Lower leg skin (tissue), 4 donors: ENCODE measurements at regions not wholly inside any gene's neighbourhood (a gene's known extent, or its start where the extent isn't known, plus 50 kb on each side); places are given as distances from the start of the nearest gene placed in this dataset.

Source experiments
- DNase-seq, 2 donors: peaks; one replicate each; pipeline ENCODE4 v3.0.0-alpha.2; 2019; ENCODE audit warnings: low spot score in 2 of 2
- H3K4me3 ChIP-seq: fragments of 200-600 bp; sonication (generic); 2 replicates; pipeline ENCODE4 v1.5.1; 2017; ENCODE audit warnings: mild to moderate bottlenecking, low read depth; ENCODE audit not compliant: poor library complexity, severe bottlenecking
- POLR2A ChIP-seq, 2 donors: fragments of 450-650 bp; IDR thresholded peaks; one replicate each; pipeline ENCODE4 v1.6.1; 2016 to 2017; ENCODE audit warnings: antibody characterized with exemption in 2 of 2, mild to moderate bottlenecking in 1 of 2, moderate library complexity in 1 of 2
- WGBS, 2 donors: methylation state at CpG; one replicate each; pipeline ENCODE4 v1.1.5; 2018; 5-methylcytosine and 5-hydroxymethylcytosine counted together
- intact Hi-C: fragments of 100-400 bp; cut with DNase I; formaldehyde crosslinking; loops from one replicate; pipeline ENCODE4 v1.15.0; 2023; ENCODE audit warnings: low total_unique reads
- TF ChIP-seq, protein P1 (sequence below), 3 donors: fragments of 450-650 bp; IDR thresholded peaks; one replicate each; pipeline ENCODE4 v1.5.1; 2016; ENCODE audit warnings: antibody characterized with exemption in 3 of 3, mild to moderate bottlenecking in 3 of 3, moderate library complexity in 2 of 3

DNA sequence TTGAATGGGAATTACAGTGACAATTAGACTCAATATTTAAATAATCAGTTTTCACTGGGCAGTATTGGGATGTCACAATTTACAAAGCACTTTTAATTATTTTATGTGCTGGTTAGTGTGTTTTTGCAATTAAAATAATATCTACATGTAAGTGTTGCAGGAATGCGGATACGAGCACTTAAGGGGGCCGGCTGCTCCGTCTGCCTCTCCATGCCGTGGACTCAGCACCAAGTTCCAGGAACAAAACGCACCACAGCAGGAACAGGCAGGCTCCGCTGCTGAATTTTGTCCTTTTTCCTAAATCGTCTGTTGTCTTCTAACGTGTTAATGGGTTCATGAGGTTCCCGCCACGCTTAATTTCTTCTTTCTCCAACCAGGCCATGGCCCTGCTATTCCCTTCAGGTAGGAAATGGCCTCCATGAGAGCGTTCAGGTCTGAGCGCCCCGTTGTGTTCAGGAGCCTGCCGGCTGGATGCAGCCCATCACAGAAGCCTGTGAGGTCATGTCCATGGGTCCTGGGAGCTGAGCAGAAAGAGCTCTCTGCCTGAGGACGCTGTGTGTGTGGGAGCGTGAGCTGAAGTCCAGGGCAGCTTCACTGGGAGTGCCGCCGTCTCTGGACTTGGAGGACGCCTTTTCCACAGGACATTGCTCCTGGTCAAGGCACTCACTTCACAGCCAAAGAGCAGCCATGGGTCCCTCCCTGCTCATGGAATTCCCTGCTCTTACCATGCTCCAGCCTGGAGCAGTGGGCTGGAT, 730.3 kb downstream of the BRD1 start:
- no peak for TF ChIP-seq POLR2A (IDR thresholded peaks at IDR 0.05)
- TF ChIP-seq, protein P1, sequence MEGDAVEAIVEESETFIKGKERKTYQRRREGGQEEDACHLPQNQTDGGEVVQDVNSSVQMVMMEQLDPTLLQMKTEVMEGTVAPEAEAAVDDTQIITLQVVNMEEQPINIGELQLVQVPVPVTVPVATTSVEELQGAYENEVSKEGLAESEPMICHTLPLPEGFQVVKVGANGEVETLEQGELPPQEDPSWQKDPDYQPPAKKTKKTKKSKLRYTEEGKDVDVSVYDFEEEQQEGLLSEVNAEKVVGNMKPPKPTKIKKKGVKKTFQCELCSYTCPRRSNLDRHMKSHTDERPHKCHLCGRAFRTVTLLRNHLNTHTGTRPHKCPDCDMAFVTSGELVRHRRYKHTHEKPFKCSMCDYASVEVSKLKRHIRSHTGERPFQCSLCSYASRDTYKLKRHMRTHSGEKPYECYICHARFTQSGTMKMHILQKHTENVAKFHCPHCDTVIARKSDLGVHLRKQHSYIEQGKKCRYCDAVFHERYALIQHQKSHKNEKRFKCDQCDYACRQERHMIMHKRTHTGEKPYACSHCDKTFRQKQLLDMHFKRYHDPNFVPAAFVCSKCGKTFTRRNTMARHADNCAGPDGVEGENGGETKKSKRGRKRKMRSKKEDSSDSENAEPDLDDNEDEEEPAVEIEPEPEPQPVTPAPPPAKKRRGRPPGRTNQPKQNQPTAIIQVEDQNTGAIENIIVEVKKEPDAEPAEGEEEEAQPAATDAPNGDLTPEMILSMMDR (IDR thresholded peaks at IDR 0.05), result no peak
- intact Hi-C loops, result no loop called here
- H3K4me3 ChIP-seq, result no peak overlapping the region
- 89 to 93% methylated on average over 20 of the region's 20 CpGs for WGBS, 2 donors
- DNase-seq, result no peak

DNA sequence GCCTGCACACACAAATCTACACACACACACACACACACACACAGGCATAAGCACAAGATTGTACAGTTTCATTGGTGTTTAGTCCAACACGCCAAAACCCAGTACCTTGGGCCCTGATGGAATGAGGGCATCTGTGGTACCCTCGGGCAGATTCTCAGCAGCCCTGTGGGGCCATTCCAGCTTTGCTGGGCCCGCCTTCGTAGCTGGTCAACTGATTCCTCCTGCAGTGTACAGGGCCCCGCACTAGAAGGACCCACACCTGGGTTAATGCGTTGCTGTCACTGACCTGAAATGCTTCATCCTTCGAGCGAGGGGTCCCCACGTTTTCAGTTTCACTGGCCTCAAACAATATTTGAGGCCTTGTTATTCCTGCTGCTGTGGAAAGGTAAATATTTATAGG, 731.2 kb downstream of the BRD1 start:
- intact Hi-C loops, result no loop called here
- TF ChIP-seq, protein P1 (IDR thresholded peaks at IDR 0.05), result no peak
- TF ChIP-seq POLR2A (IDR thresholded peaks at IDR 0.05), result no peak
- no peak overlapping the region for H3K4me3 ChIP-seq
- DNase-seq, result no peak
- 93 to 99% methylated on average over 9 of the region's 9 CpGs for WGBS, 2 donors

DNA sequence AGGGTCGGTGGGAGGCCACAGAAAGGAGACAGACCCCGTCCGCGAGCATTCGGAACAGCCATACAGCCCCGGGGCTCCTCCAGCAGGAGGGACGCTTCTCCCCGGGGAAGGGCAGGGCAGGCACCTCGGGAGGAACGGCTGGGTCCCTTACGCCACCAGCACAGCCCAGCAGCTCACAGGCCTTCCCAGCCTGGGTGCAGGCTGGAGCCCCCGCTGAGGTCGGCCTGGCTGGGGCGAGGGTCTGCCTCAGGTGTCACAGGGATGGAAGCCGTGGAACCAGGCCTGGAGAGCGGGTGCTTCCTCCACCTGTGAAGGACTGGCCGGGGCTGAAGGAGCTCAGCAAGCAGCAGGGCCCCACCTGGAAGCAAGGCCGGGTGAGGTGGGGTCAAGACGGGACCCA, 732.3 kb downstream of the BRD1 start:
- DNase-seq, result no peak
- TF ChIP-seq POLR2A (IDR thresholded peaks at IDR 0.05), result no peak
- TF ChIP-seq, protein P1 (IDR thresholded peaks at IDR 0.05), result no peak
- H3K4me3 ChIP-seq, result no peak overlapping the region
- WGBS, 2 donors, result 86 to 88% methylated on average over 13 to 14 of the region's 19 CpGs
- intact Hi-C loops, result no loop called here

DNA sequence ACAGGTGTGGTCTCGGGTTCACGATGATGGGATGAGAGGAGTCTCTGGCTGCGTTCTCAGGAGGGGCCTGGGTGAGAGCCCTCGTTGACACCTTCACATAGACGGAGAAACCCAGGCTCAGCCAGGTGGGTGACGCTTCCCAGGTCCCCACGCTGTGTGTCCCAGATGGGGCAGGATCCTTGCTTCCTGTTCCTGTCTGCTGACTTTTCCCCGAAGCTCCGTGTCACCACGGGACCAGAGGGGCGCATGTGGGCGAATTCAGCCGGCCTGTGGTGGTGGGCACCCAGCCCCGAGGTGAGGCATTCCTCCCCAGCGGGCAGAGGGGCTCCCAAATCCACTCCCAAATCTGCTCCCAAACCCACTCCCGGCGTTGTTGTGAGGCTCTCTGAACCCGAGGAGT, 732.8 kb downstream of the BRD1 start:
- no peak for TF ChIP-seq POLR2A (IDR thresholded peaks at IDR 0.05)
- TF ChIP-seq, protein P1 (IDR thresholded peaks at IDR 0.05), result no peak
- no peak overlapping the region for H3K4me3 ChIP-seq
- no peak for DNase-seq
- WGBS, 2 donors, result 81 to 91% methylated on average over 16 to 18 of the region's 18 CpGs
- intact Hi-C loops, result no loop called here

DNA sequence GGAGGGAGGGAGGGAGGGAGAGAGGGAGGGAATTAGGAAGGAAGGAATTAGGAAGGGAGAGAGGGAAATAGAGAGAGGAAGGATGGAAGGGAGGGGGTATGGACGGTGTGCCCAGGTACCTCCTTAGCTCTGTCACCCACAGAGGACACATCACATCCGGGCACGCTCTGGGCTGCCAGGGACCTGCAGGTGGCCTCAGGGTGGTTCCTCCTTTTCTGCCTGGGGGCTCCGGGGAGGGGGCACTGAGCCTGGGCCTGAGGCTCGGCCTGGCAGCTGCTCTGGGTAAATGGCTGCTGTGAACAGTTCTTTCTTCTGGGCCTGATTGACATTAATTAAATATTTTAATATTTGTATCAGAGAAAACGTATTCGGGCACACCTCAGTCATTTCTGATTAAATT, 733.5 kb downstream of the BRD1 start:
- H3K4me3 ChIP-seq, result no peak overlapping the region
- DNase-seq, result no peak
- 67 to 76% methylated on average over 7 of the region's 7 CpGs for WGBS, 2 donors
- intact Hi-C loops, result no loop called here
- TF ChIP-seq, protein P1 (IDR thresholded peaks at IDR 0.05), result no peak
- no peak for TF ChIP-seq POLR2A (IDR thresholded peaks at IDR 0.05)
